Tibial nerve (tissue), 4 donors: ENCODE measurements at regions not wholly inside any gene's neighbourhood (a gene's known extent, or its start where the extent isn't known, plus 50 kb on each side); places are given as distances from the start of the nearest gene placed in this dataset.
"Not testable (repeated sequence)": the region's sequence is repeated elsewhere in the genome, so short reads cannot be mapped to it uniquely, and the experiment has no call there.

Experiments used
- DNase-seq, 2 donors: peaks; one replicate each; pipeline ENCODE4 v3.0.0-alpha.2; 2019; ENCODE audit warnings: low spot score in 2 of 2
- H3K27ac ChIP-seq, 4 donors: fragments of 200-600 bp; sonication (generic) in 3 of 4; one replicate each; pipeline ENCODE4 v1.5.1; 2017 to 2019; ENCODE audit warnings: mild to moderate bottlenecking in 1 of 4
- H3K27me3 ChIP-seq, 2 donors: fragments of 200-600 bp; sonication (generic) in 1 of 2; one replicate each; pipeline versions ENCODE4 v1.5.1 to v1.6.0; 2017 to 2019
- H3K36me3 ChIP-seq, 3 donors: fragments of 200-600 bp; sonication (generic); one replicate each; pipeline ENCODE4 v1.5.1; 2018 to 2019
- H3K4me1 ChIP-seq, 4 donors: fragments of 200-600 bp; sonication (generic) in 3 of 4; one replicate each; pipeline ENCODE4 v1.5.1; 2017 to 2019
- H3K4me3 ChIP-seq, 4 donors: fragments of 200-600 bp; sonication (generic) in 3 of 4; one replicate each; pipeline ENCODE4 v1.5.1; 2017 to 2019; ENCODE audit warnings: mild to moderate bottlenecking in 1 of 4, moderate library complexity in 1 of 4
- H3K9me3 ChIP-seq, 4 donors: fragments of 200-600 bp; sonication (generic) in 3 of 4; one replicate each; pipeline ENCODE4 v1.5.1; 2017 to 2019
- EP300 ChIP-seq, 2 donors: sonication (generic); formaldehyde crosslinking; IDR thresholded peaks; one replicate each; pipeline ENCODE4 v1.6.1; 2017; ENCODE audit warnings: antibody characterized with exemption in 2 of 2, mild to moderate bottlenecking in 1 of 2
- POLR2A ChIP-seq, 2 donors: fragments of 450-650 bp; IDR thresholded peaks; one replicate each; pipeline ENCODE4 v1.6.1; 2017; ENCODE audit warnings: antibody characterized with exemption in 2 of 2, mild to moderate bottlenecking in 2 of 2, moderate library complexity in 2 of 2
- WGBS, 2 donors: methylation state at CpG; one replicate each; pipeline ENCODE4 v1.1.5; 2018; 5-methylcytosine and 5-hydroxymethylcytosine counted together
- TF ChIP-seq, protein P1 (sequence below), 5 experiments: fragments of 200-600 bp in 3 of 5; fragments of 450-650 bp in 2 of 5; sonication (generic) in 3 of 5; IDR thresholded peaks; one replicate each; pipeline ENCODE4 v1.5.1; 2016 to 2019; ENCODE audit warnings: antibody characterized with exemption in 5 of 5, mild to moderate bottlenecking in 3 of 5, moderate library complexity in 2 of 5

DNA sequence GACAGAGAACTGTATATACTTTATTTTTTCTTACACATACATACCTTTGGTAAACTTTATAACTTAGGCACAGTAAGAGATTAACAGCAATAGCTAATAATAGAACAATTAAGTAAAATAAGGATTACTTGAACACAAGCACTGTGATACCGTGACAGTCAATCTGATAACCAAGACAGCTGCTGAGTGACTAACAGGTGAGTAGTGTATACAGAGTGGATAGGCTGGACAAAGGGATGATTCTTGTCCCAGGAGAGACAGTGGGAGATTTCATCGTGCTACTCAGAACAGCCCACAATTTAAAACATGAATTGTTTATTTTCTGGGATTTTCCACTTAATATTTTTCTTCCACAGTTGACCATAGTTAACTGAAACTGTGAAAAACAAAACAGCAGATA, 411.8 kb downstream of the PPP1R2C start:
- TF ChIP-seq EP300 (IDR thresholded peaks at IDR 0.05): no peak
- TF ChIP-seq POLR2A (IDR thresholded peaks at IDR 0.05): no peak
- TF ChIP-seq, protein P1, sequence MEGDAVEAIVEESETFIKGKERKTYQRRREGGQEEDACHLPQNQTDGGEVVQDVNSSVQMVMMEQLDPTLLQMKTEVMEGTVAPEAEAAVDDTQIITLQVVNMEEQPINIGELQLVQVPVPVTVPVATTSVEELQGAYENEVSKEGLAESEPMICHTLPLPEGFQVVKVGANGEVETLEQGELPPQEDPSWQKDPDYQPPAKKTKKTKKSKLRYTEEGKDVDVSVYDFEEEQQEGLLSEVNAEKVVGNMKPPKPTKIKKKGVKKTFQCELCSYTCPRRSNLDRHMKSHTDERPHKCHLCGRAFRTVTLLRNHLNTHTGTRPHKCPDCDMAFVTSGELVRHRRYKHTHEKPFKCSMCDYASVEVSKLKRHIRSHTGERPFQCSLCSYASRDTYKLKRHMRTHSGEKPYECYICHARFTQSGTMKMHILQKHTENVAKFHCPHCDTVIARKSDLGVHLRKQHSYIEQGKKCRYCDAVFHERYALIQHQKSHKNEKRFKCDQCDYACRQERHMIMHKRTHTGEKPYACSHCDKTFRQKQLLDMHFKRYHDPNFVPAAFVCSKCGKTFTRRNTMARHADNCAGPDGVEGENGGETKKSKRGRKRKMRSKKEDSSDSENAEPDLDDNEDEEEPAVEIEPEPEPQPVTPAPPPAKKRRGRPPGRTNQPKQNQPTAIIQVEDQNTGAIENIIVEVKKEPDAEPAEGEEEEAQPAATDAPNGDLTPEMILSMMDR (IDR thresholded peaks at IDR 0.05): no peak
- WGBS, 2 donors: 61 to 66% methylated on average over 2 of the region's 2 CpGs

DNA sequence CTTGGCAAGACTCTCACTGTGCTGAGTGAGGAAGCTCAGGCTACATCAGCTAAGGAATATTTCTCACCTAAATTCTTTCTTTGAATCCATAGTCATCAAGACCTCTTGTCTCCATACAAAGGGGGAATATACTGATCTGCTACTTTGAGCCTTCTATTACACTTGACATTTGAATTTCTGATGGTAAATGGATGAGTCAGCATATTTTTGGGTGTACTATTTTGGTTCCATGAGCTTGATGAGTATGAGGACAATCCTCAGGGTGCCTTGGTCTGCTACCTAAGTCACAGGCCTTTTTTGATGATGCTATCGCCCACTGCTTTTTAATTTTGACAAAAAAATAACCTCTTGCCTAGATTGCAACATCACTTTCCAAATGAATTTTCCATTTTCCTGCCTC, 415.7 kb downstream of the PPP1R2C start:
- Histone ChIP-seq H3K36me3 (no peaks in the 10 kb centered on the region), H3K9me3 (no peaks in the 10 kb centered on the region), H3K4me1 (no peaks in the 10 kb centered on the region), H3K4me3 (no peak overlapping the region), H3K27me3 (no peaks in the 10 kb centered on the region), H3K27ac (no peak overlapping the region)
- no peak for DNase-seq
- WGBS, 2 donors: 63 to 89% methylated on average over 1 of the region's 1 CpG
- TF ChIP-seq POLR2A (IDR thresholded peaks at IDR 0.05): no peak
- no peak for TF ChIP-seq EP300 (IDR thresholded peaks at IDR 0.05)
- TF ChIP-seq, protein P1 (IDR thresholded peaks at IDR 0.05): no peak

More for the DNA sequence above, 411.8 kb downstream of the PPP1R2C start:
- Histone ChIP-seq H3K4me3 (no peak overlapping the region), H3K27ac (no peak overlapping the region), H3K9me3 (no peaks in the 10 kb centered on the region), H3K4me1 (no peaks in the 10 kb centered on the region), H3K36me3 (no peaks in the 10 kb centered on the region), H3K27me3 (no peaks in the 10 kb centered on the region)
- no peak for DNase-seq

DNA sequence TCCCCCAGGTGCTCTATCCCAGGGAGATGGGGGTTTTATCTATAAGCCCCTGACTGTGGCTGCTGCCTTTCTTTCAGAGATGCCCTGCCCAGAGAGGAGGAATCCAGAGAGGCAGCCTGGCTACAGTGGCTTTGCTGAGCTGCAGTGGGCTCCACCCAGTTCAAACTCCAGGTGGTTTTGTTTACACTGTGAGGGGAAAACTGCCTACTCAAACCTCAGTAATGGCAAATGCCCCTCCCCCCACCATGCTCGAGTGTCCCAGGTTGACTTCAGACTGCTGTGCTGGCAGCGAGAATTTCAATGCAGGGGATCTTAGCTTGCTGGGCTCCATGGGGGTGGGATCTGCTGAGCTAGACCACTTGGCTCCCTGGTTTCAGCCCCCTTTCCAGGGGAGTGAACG, 419.6 kb upstream of the CASK start:
- H3K27me3 ChIP-seq, H3K4me3 ChIP-seq, H3K27ac ChIP-seq, DNase-seq, H3K36me3 ChIP-seq, H3K4me1 ChIP-seq, H3K9me3 ChIP-seq: not testable (repeated sequence)
- WGBS, 2 donors: 63 to 70% methylated on average over 3 of the region's 3 CpGs
